ENCODE measurements at regions not wholly inside any gene's neighbourhood (a gene's known extent, or its start where the extent isn't known, plus 50 kb on each side); places are given as distances from the start of the nearest gene placed in this dataset.

DNA sequence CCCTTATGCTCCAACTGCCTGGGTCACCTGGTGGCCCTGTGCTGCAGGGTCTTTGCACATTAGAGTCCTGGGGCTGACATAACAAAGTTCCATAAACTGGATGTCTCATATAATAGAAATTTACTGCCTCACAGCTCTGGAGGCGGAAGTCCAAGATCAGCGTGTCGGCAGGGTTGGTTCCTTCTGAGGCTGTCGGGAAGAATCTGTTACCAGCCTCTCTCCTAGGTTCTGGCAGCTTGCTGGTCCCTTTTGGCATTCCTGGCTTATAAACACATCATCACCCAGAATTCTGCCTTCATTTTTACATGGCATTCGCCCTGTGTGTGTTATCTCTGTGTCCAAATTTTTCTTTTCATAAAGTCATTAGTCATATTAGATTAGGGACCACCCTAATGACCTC, 170.5 kb downstream of the NDUFA10 start:
- peaks cover 4% of the 10 kb centered on the region for H3K9me3 ChIP-seq (replicated peaks; ENCODE audit: control insufficient read depth, insufficient read depth, low read length)
- intact Hi-C loops (cut with micrococcal nuclease): no loop called here
- BruUV-seq (replicated peaks): no TSS peak
- no peaks in the 10 kb centered on the region for H4K20me1 ChIP-seq (replicated peaks; ENCODE audit: control insufficient read depth, extremely low read depth, insufficient read depth, low read length)
- no peak overlapping the region for H3K27ac ChIP-seq (ENCODE audit: insufficient read depth, low read depth, low read length)
- no peak overlapping the region for H3K4me2 ChIP-seq (ENCODE audit: insufficient read depth, low read length)
- H3K27me3 ChIP-seq (ENCODE audit: control insufficient read depth in 2 of 2, insufficient read depth in 2 of 2, low read length in 2 of 2): no peaks in the 10 kb centered on the region
- H3K4me1 ChIP-seq (ENCODE audit: control insufficient read depth, extremely low read depth, insufficient read depth, low read length): peaks cover 6% of the 10 kb centered on the region
- ChIA-PET POLR2A (no interaction called here), CTCF (no interaction called here)
- dilution Hi-C loops (cut with MboI; ENCODE audit: extremely low pct_ligation_motif_present, low sequenced_read_pairs): no loop called here
- FAIRE-seq: no peak
- H2AFZ ChIP-seq (ENCODE audit: low read depth, low read length): no peak overlapping the region
- no peak overlapping the region for H3K9ac ChIP-seq (replicated peaks; ENCODE audit: extremely low read depth, insufficient read depth, low read length)
- no peak for DNase-seq (ENCODE audit: low read depth, low spot score)
- H3K4me3 ChIP-seq (replicated peaks in 1 of 3; ENCODE audit: insufficient read depth in 1 of 3, low read depth in 1 of 3, low read length in 3 of 3): no peak overlapping the region
- TF ChIP-seq, protein P1, sequence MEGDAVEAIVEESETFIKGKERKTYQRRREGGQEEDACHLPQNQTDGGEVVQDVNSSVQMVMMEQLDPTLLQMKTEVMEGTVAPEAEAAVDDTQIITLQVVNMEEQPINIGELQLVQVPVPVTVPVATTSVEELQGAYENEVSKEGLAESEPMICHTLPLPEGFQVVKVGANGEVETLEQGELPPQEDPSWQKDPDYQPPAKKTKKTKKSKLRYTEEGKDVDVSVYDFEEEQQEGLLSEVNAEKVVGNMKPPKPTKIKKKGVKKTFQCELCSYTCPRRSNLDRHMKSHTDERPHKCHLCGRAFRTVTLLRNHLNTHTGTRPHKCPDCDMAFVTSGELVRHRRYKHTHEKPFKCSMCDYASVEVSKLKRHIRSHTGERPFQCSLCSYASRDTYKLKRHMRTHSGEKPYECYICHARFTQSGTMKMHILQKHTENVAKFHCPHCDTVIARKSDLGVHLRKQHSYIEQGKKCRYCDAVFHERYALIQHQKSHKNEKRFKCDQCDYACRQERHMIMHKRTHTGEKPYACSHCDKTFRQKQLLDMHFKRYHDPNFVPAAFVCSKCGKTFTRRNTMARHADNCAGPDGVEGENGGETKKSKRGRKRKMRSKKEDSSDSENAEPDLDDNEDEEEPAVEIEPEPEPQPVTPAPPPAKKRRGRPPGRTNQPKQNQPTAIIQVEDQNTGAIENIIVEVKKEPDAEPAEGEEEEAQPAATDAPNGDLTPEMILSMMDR (IDR thresholded peaks at IDR 0.05; ENCODE audit: extremely low read depth in 1 of 2, insufficient read depth in 1 of 2, low read depth in 1 of 2, low read length in 2 of 2): no peak
- TF ChIP-seq POLR2A (IDR thresholded peaks at IDR 0.05; ENCODE audit: low read depth, low read length): no peak
- no peak for TF ChIP-seq EZH2 (IDR thresholded peaks at IDR 0.05; ENCODE audit: borderline replicate concordance, low read depth, low read length, severe bottlenecking)
- TF ChIP-seq FOS (IDR thresholded peaks at IDR 0.05; ENCODE audit: borderline replicate concordance, insufficient read depth, low read length): no peak
- TF ChIP-seq JUN (IDR thresholded peaks at IDR 0.05; ENCODE audit: borderline replicate concordance, insufficient read depth, insufficient read length, low read depth): no peak
- no peaks in the 10 kb centered on the region for H3K36me3 ChIP-seq (ENCODE audit: control insufficient read depth in 2 of 2, extremely low read depth in 1 of 2, insufficient read depth in 2 of 2, low read length in 2 of 2)
- no peaks in the 10 kb centered on the region for H3K79me2 ChIP-seq (ENCODE audit: control insufficient read depth, insufficient read depth, low read length)
- no peaks in the 10 kb centered on the region for H3K9me1 ChIP-seq (replicated peaks; ENCODE audit: control insufficient read depth, extremely low read depth, insufficient read depth, low read length)

DNA sequence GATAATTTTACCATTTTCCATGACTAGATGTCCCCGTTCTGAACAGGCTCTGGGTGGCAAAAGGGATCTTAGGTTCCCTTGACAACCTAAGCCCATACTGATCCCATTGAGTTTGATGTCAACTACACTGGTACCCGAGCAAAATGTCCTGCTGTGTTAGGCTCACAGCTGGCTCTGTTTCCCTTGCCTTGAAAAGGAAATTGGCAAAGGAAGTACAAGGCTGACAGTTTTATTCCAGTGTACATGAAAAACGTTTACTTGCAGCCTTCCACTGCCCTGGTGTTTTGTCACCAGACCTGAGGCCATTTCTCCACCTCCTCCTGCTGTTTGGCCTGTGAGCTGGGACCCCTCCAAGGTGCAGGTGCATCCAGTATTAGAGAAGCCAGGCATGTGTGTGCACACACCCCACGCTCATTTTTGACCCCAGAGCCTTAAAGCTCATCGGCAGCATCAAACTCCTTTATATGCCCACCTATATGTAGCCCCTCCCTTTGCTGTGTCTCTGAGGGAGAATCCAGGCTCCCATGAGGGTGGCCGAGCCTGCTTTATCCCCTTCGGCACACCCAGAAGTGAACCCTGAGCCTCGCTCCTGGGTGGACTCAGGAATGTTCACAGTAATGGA, 171.3 kb downstream of the NDUFA10 start:
- no peak for FAIRE-seq

More for the DNA sequence above, 171.3 kb downstream of the NDUFA10 start:
- peaks cover 4% of the 10 kb centered on the region for H3K4me1 ChIP-seq (ENCODE audit: control insufficient read depth, extremely low read depth, insufficient read depth, low read length)
- no peak overlapping the region for H3K9ac ChIP-seq (replicated peaks; ENCODE audit: extremely low read depth, insufficient read depth, low read length)
- peaks cover 4% of the 10 kb centered on the region for H3K9me3 ChIP-seq (replicated peaks; ENCODE audit: control insufficient read depth, insufficient read depth, low read length)
- H3K36me3 ChIP-seq (ENCODE audit: control insufficient read depth in 2 of 2, extremely low read depth in 1 of 2, insufficient read depth in 2 of 2, low read length in 2 of 2): no peaks in the 10 kb centered on the region
- TF ChIP-seq, protein P1 (IDR thresholded peaks at IDR 0.05; ENCODE audit: extremely low read depth in 1 of 2, insufficient read depth in 1 of 2, low read depth in 1 of 2, low read length in 2 of 2): no peak
- TF ChIP-seq FOS (IDR thresholded peaks at IDR 0.05; ENCODE audit: borderline replicate concordance, insufficient read depth, low read length) (no peak), MYC (IDR thresholded peaks at IDR 0.05; ENCODE audit: low read depth, low read length) (no peak), EZH2 (IDR thresholded peaks at IDR 0.05; ENCODE audit: borderline replicate concordance, low read depth, low read length, severe bottlenecking) (no peak), POLR2AphosphoS5 (IDR thresholded peaks at IDR 0.05; ENCODE audit: insufficient read depth, low read depth, low read length) (no peak), GATA2 (IDR thresholded peaks at IDR 0.05; ENCODE audit: insufficient read depth, insufficient read length, low read depth, low read length) (no peak), POLR2A (IDR thresholded peaks at IDR 0.05; ENCODE audit: low read depth, low read length) (no peak), JUN (IDR thresholded peaks at IDR 0.05; ENCODE audit: borderline replicate concordance, insufficient read depth, insufficient read length, low read depth) (no peak)
- TF ChIP-seq, protein P2, sequence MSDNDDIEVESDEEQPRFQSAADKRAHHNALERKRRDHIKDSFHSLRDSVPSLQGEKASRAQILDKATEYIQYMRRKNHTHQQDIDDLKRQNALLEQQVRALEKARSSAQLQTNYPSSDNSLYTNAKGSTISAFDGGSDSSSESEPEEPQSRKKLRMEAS (IDR thresholded peaks at IDR 0.05; ENCODE audit: insufficient read depth, insufficient read length): no peak
- H2AFZ ChIP-seq (ENCODE audit: low read depth, low read length): no peak overlapping the region
- no peak overlapping the region for H3K27ac ChIP-seq (ENCODE audit: insufficient read depth, low read depth, low read length)
- no peaks in the 10 kb centered on the region for H4K20me1 ChIP-seq (replicated peaks; ENCODE audit: control insufficient read depth, extremely low read depth, insufficient read depth, low read length)
- no peaks in the 10 kb centered on the region for H3K79me2 ChIP-seq (ENCODE audit: control insufficient read depth, insufficient read depth, low read length)
- intact Hi-C loops (cut with micrococcal nuclease) (no loop called here), dilution Hi-C loops (cut with MboI; ENCODE audit: extremely low pct_ligation_motif_present, low sequenced_read_pairs) (no loop called here)
- H3K27me3 ChIP-seq (ENCODE audit: control insufficient read depth in 2 of 2, insufficient read depth in 2 of 2, low read length in 2 of 2): no peaks in the 10 kb centered on the region
- H3K4me2 ChIP-seq (ENCODE audit: insufficient read depth, low read length): no peak overlapping the region
- DNase-seq (ENCODE audit: low read depth, low spot score): no peak
- POLR2A ChIA-PET: no interaction called here
- H3K9me1 ChIP-seq (replicated peaks; ENCODE audit: control insufficient read depth, extremely low read depth, insufficient read depth, low read length): no peaks in the 10 kb centered on the region
- no peak overlapping the region for H3K4me3 ChIP-seq (replicated peaks in 1 of 3; ENCODE audit: insufficient read depth in 1 of 3, low read depth in 1 of 3, low read length in 3 of 3)
- CTCF ChIA-PET: no interaction called here
- no TSS peak for BruUV-seq (replicated peaks)
